Progenitor cell of endocrine pancreas (in vitro differentiated cells): ENCODE measurements at regions not wholly inside any gene's neighbourhood (a gene's known extent, or its start where the extent isn't known, plus 50 kb on each side); places are given as distances from the start of the nearest gene placed in this dataset.

Experiments used
- DNase-seq: peaks from one replicate; pipeline ENCODE4 v3.0.0; 2021; ENCODE audit warnings: low spot score; ENCODE audit not compliant: unreplicated experiment
- H3K27ac Mint-ChIP-seq: 2 replicates; pipeline ENCODE4 v1.8.0; 2021; ENCODE audit warnings: mild to moderate bottlenecking, moderate library complexity, mixed read lengths
- H3K27me3 Mint-ChIP-seq: 2 replicates; pipeline ENCODE4 v1.8.0; 2021; ENCODE audit warnings: mixed read lengths
- H3K36me3 Mint-ChIP-seq: 2 replicates; pipeline ENCODE4 v1.8.0; 2022; ENCODE audit warnings: mixed read lengths; ENCODE audit not compliant: insufficient read depth
- H3K4me1 Mint-ChIP-seq: 2 replicates; pipeline ENCODE4 v1.8.0; 2021; ENCODE audit warnings: low read depth, mixed read lengths
- H3K4me3 Mint-ChIP-seq: 2 replicates; pipeline ENCODE4 v1.8.0; 2021; ENCODE audit warnings: low read depth, mild to moderate bottlenecking, moderate library complexity, mixed read lengths
- H3K9me3 Mint-ChIP-seq: 2 replicates; pipeline ENCODE4 v1.8.0; 2021; ENCODE audit warnings: low read depth, mixed read lengths
- TF ChIP-seq, protein P1 (sequence below): fragments of 200-600 bp; sonication (generic); IDR thresholded peaks from one replicate; pipeline ENCODE4 v1.5.0; 2021; ENCODE audit warnings: antibody characterized with exemption, mild to moderate bottlenecking; ENCODE audit not compliant: unreplicated experiment

DNA sequence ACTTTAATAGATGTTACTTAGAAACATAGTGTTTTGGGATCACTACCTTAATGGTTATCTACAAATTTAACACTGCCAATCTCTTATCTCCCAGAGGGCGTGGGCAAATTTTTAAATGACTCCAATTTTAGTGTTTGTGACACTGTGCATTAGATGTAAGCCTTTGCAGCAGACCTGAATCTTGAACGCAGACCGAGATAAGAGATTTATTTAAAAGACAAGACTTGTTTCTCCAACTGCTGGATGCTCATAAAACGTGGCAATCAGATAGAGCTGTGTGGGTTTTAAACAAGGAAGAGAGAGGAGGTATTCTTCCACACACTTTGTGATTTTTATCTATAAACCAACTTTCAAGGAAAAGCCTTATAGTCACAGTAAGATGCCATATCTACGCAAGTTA lies 252.5 kb upstream of the NR3C2 start:
- H3K36me3 Mint-ChIP-seq, result no peaks in the 10 kb centered on the region
- no peak for DNase-seq
- H3K4me3 Mint-ChIP-seq, result no peak overlapping the region
- H3K4me1 Mint-ChIP-seq, result no peaks in the 10 kb centered on the region
- H3K27ac Mint-ChIP-seq, result no peak overlapping the region
- TF ChIP-seq, protein P1, sequence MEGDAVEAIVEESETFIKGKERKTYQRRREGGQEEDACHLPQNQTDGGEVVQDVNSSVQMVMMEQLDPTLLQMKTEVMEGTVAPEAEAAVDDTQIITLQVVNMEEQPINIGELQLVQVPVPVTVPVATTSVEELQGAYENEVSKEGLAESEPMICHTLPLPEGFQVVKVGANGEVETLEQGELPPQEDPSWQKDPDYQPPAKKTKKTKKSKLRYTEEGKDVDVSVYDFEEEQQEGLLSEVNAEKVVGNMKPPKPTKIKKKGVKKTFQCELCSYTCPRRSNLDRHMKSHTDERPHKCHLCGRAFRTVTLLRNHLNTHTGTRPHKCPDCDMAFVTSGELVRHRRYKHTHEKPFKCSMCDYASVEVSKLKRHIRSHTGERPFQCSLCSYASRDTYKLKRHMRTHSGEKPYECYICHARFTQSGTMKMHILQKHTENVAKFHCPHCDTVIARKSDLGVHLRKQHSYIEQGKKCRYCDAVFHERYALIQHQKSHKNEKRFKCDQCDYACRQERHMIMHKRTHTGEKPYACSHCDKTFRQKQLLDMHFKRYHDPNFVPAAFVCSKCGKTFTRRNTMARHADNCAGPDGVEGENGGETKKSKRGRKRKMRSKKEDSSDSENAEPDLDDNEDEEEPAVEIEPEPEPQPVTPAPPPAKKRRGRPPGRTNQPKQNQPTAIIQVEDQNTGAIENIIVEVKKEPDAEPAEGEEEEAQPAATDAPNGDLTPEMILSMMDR, result no peak
- no peaks in the 10 kb centered on the region for H3K9me3 Mint-ChIP-seq
- no peaks in the 10 kb centered on the region for H3K27me3 Mint-ChIP-seq

DNA sequence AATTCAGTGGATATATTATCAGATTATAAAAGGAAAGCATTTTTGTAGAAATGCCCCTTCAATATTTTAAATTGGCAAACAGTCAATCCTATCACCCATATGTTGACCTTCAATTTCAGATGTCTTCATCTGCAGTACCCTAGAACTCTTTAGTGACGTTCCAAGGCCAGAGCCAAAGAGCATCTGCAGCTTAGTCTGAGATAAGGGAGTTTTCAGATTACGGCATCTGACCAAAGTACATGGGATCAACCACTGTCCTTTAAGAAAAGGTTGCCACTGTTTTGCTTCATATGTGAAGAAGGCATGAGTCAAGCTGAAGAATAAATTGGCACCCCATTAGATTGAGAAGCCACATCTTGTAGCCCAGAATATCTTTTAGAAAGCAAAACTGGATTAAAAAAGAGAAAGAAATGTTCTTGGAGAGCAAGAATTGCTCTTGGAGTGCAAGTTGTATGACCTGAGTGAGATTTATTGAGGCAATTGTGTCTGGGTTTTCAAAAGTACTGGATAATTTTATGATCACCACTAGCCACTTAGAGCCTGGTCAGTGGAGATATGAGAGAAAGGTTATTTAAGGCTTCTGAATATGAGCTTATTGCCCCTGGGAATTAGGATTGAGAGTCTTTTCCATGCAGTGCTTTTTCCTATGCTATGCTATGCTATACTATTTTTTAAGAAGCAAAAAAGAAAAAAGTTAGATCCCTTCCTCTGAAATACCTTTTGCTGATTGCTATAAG lies 251.9 kb upstream of the NR3C2 start:
- H3K27me3 Mint-ChIP-seq, result no peaks in the 10 kb centered on the region
- no peak for DNase-seq
- no peaks in the 10 kb centered on the region for H3K4me1 Mint-ChIP-seq
- TF ChIP-seq, protein P1, result no peak
- no peaks in the 10 kb centered on the region for H3K9me3 Mint-ChIP-seq
- H3K27ac Mint-ChIP-seq, result no peak overlapping the region
- H3K36me3 Mint-ChIP-seq, result no peaks in the 10 kb centered on the region
- no peak overlapping the region for H3K4me3 Mint-ChIP-seq

DNA sequence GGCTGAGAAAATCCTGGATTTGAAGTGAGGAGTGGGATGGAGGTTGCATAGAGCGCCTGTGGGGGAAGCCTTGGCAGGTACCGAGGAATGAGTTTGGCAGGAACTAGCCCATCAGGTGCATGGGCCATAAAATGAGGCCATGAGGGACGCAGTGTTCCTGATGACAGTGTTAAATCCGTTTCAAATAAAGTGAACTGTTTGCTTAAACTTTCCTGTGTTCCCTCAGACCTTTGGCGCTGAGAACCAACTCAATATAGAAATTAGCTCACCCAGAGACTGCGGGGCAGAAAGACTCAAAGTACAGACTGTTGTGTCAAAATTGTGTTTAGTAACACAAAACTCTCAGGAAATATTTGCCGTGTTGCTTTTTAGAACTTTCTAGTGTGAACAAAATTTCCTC lies 250.0 kb upstream of the NR3C2 start:
- H3K9me3 Mint-ChIP-seq, result no peaks in the 10 kb centered on the region

DNA sequence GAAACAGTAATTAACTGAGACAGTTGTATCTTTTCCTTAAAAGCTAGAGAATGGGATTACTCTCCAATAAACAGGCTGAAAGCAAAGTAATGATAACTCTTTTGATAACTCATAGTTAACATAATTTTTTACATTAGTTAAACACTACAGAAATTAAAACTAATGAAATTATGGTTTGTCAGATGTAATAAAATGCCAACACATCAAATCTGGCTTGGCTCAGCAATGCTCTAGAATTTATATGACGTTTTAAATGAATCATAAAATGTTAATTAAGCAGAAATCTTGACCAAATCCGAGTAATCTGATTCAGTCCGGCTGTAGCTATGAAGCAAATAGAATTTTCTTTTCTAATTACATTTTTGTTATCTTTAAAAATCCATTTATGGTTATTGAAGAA lies 244.2 kb upstream of the NR3C2 start:
- no peak overlapping the region for H3K27ac Mint-ChIP-seq
- H3K4me1 Mint-ChIP-seq, result no peaks in the 10 kb centered on the region
- no peak for DNase-seq
- TF ChIP-seq, protein P1, result no peak
- no peaks in the 10 kb centered on the region for H3K9me3 Mint-ChIP-seq
- no peaks in the 10 kb centered on the region for H3K36me3 Mint-ChIP-seq
- no peak overlapping the region for H3K4me3 Mint-ChIP-seq
- H3K27me3 Mint-ChIP-seq, result no peaks in the 10 kb centered on the region

More for the DNA sequence above, 250.0 kb upstream of the NR3C2 start:
- no peak for DNase-seq
- TF ChIP-seq, protein P1, result no peak
- Mint-ChIP-seq H3K27me3 (no peaks in the 10 kb centered on the region), H3K36me3 (no peaks in the 10 kb centered on the region), H3K4me1 (no peaks in the 10 kb centered on the region), H3K4me3 (no peak overlapping the region), H3K27ac (no peak overlapping the region)

DNA sequence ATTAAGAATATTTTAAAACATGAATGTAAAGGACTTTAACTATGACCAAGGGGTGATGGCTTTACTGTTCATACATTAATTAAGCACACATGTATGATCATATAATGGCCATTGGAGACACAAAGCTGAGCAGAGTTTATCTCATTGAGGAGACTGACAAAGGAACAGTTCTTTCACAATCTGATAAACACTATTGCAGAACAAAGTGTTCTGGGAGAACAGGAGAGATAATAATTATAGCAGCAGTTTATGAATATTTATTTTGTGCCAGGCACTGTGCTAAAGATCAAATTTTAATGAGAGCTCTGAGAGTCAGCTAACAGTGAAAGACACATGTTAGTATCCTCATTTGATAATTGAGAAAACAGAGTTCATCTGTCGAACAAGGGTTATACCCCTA lies 242.4 kb upstream of the NR3C2 start:
- TF ChIP-seq, protein P1, result no peak
- Mint-ChIP-seq H3K4me1 (no peaks in the 10 kb centered on the region), H3K9me3 (no peaks in the 10 kb centered on the region), H3K27me3 (no peaks in the 10 kb centered on the region), H3K27ac (no peak overlapping the region), H3K36me3 (no peaks in the 10 kb centered on the region), H3K4me3 (no peak overlapping the region)
- DNase-seq, result no peak
